OCI-LY1 (cell line): ENCODE measurements at regions not wholly inside any gene's neighbourhood (a gene's known extent, or its start where the extent isn't known, plus 50 kb on each side); places are given as distances from the start of the nearest gene placed in this dataset.
"Not testable (repeated sequence)": the region's sequence is repeated elsewhere in the genome, so short reads cannot be mapped to it uniquely, and the experiment has no call there.

ENCODE experiments used
- CTCF ChIP-seq: fragments of 200-600 bp; sonication (generic), shearing (Covaris generic); IDR thresholded peaks from 2 replicates; pipeline ENCODE4 v1.5.1; 2017; ENCODE audit warnings: mild to moderate bottlenecking, antibody characterized with exemption, low read length, moderate library complexity, mixed read lengths
- EZH2 ChIP-seq: fragments of 200-600 bp; sonication (generic), shearing (Covaris generic); IDR thresholded peaks from 2 replicates; pipeline ENCODE4 v1.8.0; 2017; ENCODE audit warnings: borderline replicate concordance, mixed run types, mild to moderate bottlenecking, antibody characterized with exemption, low read length, moderate library complexity, mixed read lengths

GRCh38 chr16:21404699-21405098, 126.6 kb upstream of the CRYM start:
- not testable (repeated sequence) for TF ChIP-seq CTCF, EZH2
